Heart left ventricle (tissue), 16 donors: ENCODE measurements at regions not wholly inside any gene's neighbourhood (a gene's known extent, or its start where the extent isn't known, plus 50 kb on each side); places are given as distances from the start of the nearest gene placed in this dataset.
A peak's percentile ranks its signal among the peaks of the same experiment; 100 is the strongest.

ENCODE experiments used
- ATAC-seq, 4 donors: fragments of 200-7000 bp; cut with Tn5 transposase; one replicate each; pipeline ENCODE4 v1.9.1; 2020 to 2022; ENCODE audit warnings: moderate library complexity in 4 of 4, mild to moderate bottlenecking in 3 of 4, moderate number of reproducible peaks in 1 of 4
- DNase-seq, 5 donors: peaks; one replicate each; pipeline ENCODE4 v3.0.0-alpha.2; 2020
- H3K27ac ChIP-seq, 12 donors: fragments of 200-600 bp; sonication (generic) in 4 of 12; one replicate each; pipeline versions ENCODE4 v1.5.0 to v1.8.0; 2016 to 2022; ENCODE audit warnings: mild to moderate bottlenecking in 2 of 12
- H3K27me3 ChIP-seq, 9 donors: fragments of 200-600 bp; sonication (generic) in 2 of 9; one replicate each; pipeline versions ENCODE4 v1.5.1 to v1.8.0; 2016 to 2022; ENCODE audit warnings: mild to moderate bottlenecking in 3 of 9
- H3K36me3 ChIP-seq, 9 donors: fragments of 200-600 bp; sonication (generic) in 2 of 9; one replicate each; pipeline versions ENCODE4 v1.5.0 to v1.8.0; 2018 to 2022; ENCODE audit warnings: mild to moderate bottlenecking in 2 of 9
- H3K4me1 ChIP-seq, 12 donors: fragments of 200-600 bp; sonication (generic) in 4 of 12; one replicate each; pipeline versions ENCODE4 v1.5.0 to v1.8.0; 2016 to 2022; ENCODE audit warnings: mild to moderate bottlenecking in 3 of 12
- H3K4me3 ChIP-seq, 12 donors: fragments of 200-600 bp; sonication (generic) in 4 of 12; one replicate each; pipeline versions ENCODE4 v1.5.0 to v1.8.0; 2017 to 2022; ENCODE audit warnings: mild to moderate bottlenecking in 9 of 12, moderate library complexity in 4 of 12
- H3K9me3 ChIP-seq, 12 donors: fragments of 200-600 bp; sonication (generic) in 4 of 12; one replicate each; pipeline versions ENCODE4 v1.5.0 to v1.8.0; 2016 to 2022; ENCODE audit warnings: mild to moderate bottlenecking in 1 of 12
- CTCF ChIP-seq, 12 donors: fragments of 200-600 bp; sonication (generic) in 4 of 12; IDR thresholded peaks; one replicate each; pipeline versions ENCODE4 v1.5.0 to v1.8.0; 2018 to 2022; ENCODE audit warnings: antibody characterized with exemption in 12 of 12, mild to moderate bottlenecking in 5 of 12
- POLR2A ChIP-seq, 2 donors: fragments of 450-650 bp; IDR thresholded peaks; one replicate each; pipeline ENCODE4 v1.6.1; 2017; ENCODE audit warnings: antibody characterized with exemption in 2 of 2, mild to moderate bottlenecking in 2 of 2, moderate library complexity in 2 of 2
- WGBS, 4 donors: extraction: QIAGEN DNeasy Blood & Tissue Kit in 2 of 4; methylation state at CpG; one replicate each; pipeline versions ENCODE4 v1.1.5 to v1.1.7; 2013 to 2018; 5-methylcytosine and 5-hydroxymethylcytosine counted together
- intact Hi-C, 10 donors: fragments of 100-400 bp; cut with DNase I; formaldehyde crosslinking; loops; one replicate each; pipeline versions ENCODE4 v1.11.1 to v1.14.2; 2022
- donor health status: ischemic (EF 13 %, LVEDD 7.1; RV severe dilation, severe dysfunction).
- donor health status: healthy with polysubstance abuse.
- donor health status: DM: no; HTN: yes; CAD: no.
- donor health status: DM: no; HTN: no; CAD: no.
- donor health status: ischemic (EF 25% LVEDD 6.9; RV normal size, moderate dysfunction).
- donor health status: ischemic (EF 25% LVEDD 5.7; RV mildly dilated, moderate dysfunction).
- donor health status: healthy.
- donor health status: DM: yes; HTN: yes; CAD: no.
- donor health status: ischemic (EF 35%, LVEDD 5.7; RV mildly dilated, moderate dysfunction).
- donor health status: nonischemic (EF 11% LVEDD 7.7; RV severe dilation, severe dysfunction).
- donor health status: DM: yes; HTN: yes; CAD: no.
- donor health status: PGD.
- donor health status: ischemic (EF 29% LVEDD 5.4; RV normal size, mild dysfunction).
- donor health status: nonischemic (EF 23%, LVEDD 6.1; RV moderate dilation, normal function).

- Histone ChIP-seq H3K27ac (no peak overlapping the region), H3K36me3 (peaks cover 0 to 5% (median 0%) of the 10 kb centered on the region in 9 donors), H3K4me1 (peaks cover 0 to 3% (median 0%) of the 10 kb centered on the region in 12 donors), H3K4me3 (no peak overlapping the region), H3K27me3 (no peaks in the 10 kb centered on the region), H3K9me3 (no peaks in the 10 kb centered on the region)
- intact Hi-C loops, result no loop called here
- 58 to 92% (median 71%) methylated on average over 2 of the region's 2 CpGs for WGBS, 4 donors
- ATAC-seq (no peak), DNase-seq (no peak)
- TF ChIP-seq CTCF (IDR thresholded peaks at IDR 0.05) (no peak), POLR2A (IDR thresholded peaks at IDR 0.05) (no peak)
These were observed 329.0 kb upstream of the ESRRG start for GRCh38 chr1:217052196-217052595.

DNA sequence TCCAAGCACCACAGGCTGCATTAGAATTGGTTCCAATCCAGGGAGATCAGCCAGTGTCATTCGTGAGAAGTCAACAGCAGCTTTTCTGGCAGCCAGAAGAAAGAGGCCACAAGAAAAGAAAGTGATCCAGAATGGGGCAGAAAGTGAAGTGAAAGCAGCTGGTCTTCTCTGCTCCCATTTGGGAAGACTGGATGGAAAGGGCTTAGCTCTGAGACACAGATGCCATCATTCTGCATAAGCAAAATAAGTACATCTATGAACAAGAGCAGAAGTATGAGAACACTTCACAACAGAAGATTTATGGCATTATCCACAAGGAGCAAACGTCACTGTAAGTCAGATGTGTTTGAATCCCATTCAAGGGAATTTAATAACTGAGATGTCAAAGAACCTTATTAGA, 326.5 kb upstream of the ESRRG start:
- intact Hi-C loops, result no loop called here
- H3K27ac ChIP-seq, result no peak overlapping the region
- no peak for DNase-seq
- no peak overlapping the region for H3K4me3 ChIP-seq
- H3K27me3 ChIP-seq, result no peaks in the 10 kb centered on the region
- H3K36me3 ChIP-seq, result peaks cover 0 to 5% (median 0%) of the 10 kb centered on the region in 9 donors
- no peak for TF ChIP-seq POLR2A (IDR thresholded peaks at IDR 0.05)
- TF ChIP-seq CTCF (IDR thresholded peaks at IDR 0.05), result no peak
- H3K9me3 ChIP-seq, result no peaks in the 10 kb centered on the region
- no peak for ATAC-seq
- 48 to 56% (median 52%) methylated on average over 2 of the region's 2 CpGs for WGBS, 4 donors
- peaks cover 0 to 3% (median 0%) of the 10 kb centered on the region in 12 donors for H3K4me1 ChIP-seq

- Histone ChIP-seq H3K27ac (no peak overlapping the region), H3K27me3 (no peaks in the 10 kb centered on the region), H3K4me1 (peaks cover 0 to 3% (median 0%) of the 10 kb centered on the region in 12 donors), H3K4me3 (no peak overlapping the region), H3K36me3 (peaks cover 0 to 5% (median 0%) of the 10 kb centered on the region in 9 donors), H3K9me3 (no peaks in the 10 kb centered on the region)
- WGBS, 4 donors, result 83 to 95% (median 91%) methylated on average over 1 of the region's 1 CpG
- intact Hi-C loops, result no loop called here
- ATAC-seq (no peak), DNase-seq (no peak)
- no peak for TF ChIP-seq POLR2A (IDR thresholded peaks at IDR 0.05)
- no peak for TF ChIP-seq CTCF (IDR thresholded peaks at IDR 0.05)
These were observed 325.9 kb upstream of the ESRRG start for GRCh38 chr1:217049081-217049480.

DNA sequence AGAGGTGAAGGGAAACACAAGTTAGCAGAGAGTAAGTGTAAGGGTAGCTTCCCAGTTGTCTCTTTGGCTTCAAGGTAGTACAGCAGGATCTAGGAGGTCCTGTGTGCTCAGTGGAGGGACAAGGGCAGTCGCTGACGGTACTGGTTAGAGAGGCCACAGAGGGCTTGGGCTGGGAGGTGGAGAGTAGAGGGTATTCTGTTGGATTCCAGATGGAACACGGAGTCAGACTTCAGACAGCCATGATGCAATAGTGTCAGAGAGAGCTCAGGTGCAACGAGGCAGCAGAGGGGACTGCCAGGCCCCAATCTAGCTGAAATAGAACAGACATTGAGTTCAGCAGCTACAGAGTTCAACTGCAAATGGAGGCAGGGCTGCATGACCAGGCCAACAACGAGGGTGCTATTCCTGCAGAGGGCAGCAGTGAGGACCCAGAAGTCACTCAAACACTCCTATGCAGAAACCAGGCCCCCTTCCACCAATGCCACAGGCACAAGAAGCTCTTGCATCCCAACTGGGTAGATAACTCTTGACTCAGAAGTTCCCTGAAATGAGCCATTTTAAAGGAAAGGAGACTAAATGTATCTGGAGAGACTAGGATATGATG, 325.0 kb upstream of the ESRRG start:
- TF ChIP-seq POLR2A (IDR thresholded peaks at IDR 0.05) (no peak), CTCF (IDR thresholded peaks at IDR 0.05) (peak in 1 of 12 donors; percentile 4)
- peaks cover 0 to 6% (median 0%) of the 10 kb centered on the region in 12 donors for H3K4me1 ChIP-seq
- H3K36me3 ChIP-seq, result peaks cover 0 to 5% (median 0%) of the 10 kb centered on the region in 9 donors
- no peaks in the 10 kb centered on the region for H3K27me3 ChIP-seq
- H3K9me3 ChIP-seq, result no peaks in the 10 kb centered on the region
- no peak for DNase-seq
- H3K4me3 ChIP-seq, result no peak overlapping the region
- intact Hi-C loops, result no loop called here
- no peak for ATAC-seq
- 57 to 64% (median 61%) methylated on average over 5 of the region's 5 CpGs for WGBS, 4 donors
- H3K27ac ChIP-seq, result no peak overlapping the region
